Loucy (cell line): ENCODE measurements at regions not wholly inside any gene's neighbourhood (a gene's known extent, or its start where the extent isn't known, plus 50 kb on each side); places are given as distances from the start of the nearest gene placed in this dataset.

Source experiments
- CTCF ChIP-seq: fragments of 200-600 bp; sonication (generic); conservative IDR thresholded peaks from 2 replicates; pipeline ENCODE4 v1.5.1; 2014; ENCODE audit warnings: mild to moderate bottlenecking, antibody characterized with exemption, low read length
- EZH2phosphoT487 ChIP-seq: fragments of 200-600 bp; IDR thresholded peaks from 2 replicates; pipeline ENCODE4 v1.6.1; 2018; ENCODE audit warnings: antibody characterized with exemption, mild to moderate bottlenecking, moderate library complexity, borderline replicate concordance

GRCh38 chr13:109645831-109646230 lies 140.6 kb downstream of the IRS2 start:
- TF ChIP-seq CTCF (no peak), EZH2phosphoT487 (no peak)
